GM21526 (cell line): ENCODE measurements at regions not wholly inside any gene's neighbourhood (a gene's known extent, or its start where the extent isn't known, plus 50 kb on each side); places are given as distances from the start of the nearest gene placed in this dataset.
"Not testable (repeated sequence)": the region's sequence is repeated elsewhere in the genome, so short reads cannot be mapped to it uniquely, and the experiment has no call there.

ENCODE experiments used
- ATAC-seq: cut with Tn5 transposase; IDR thresholded peaks from one replicate; pipeline ENCODE4 v1.9.1; 2021; ENCODE audit warnings: moderate library complexity; ENCODE audit not compliant: unreplicated experiment, low FRiP score

- ATAC-seq: no peak
Measured at GRCh38 chr18:995629-996028, 91.0 kb downstream of the ADCYAP1 start.

GRCh38 chr18:997499-997898 is 92.8 kb downstream of the ADCYAP1 start:
- no peak for ATAC-seq

GRCh38 chr18:998936-999335 is 94.3 kb downstream of the ADCYAP1 start:
- no peak for ATAC-seq

GRCh38 chr18:1002653-1003178 is 98.0 kb downstream of the ADCYAP1 start:
- ATAC-seq: no peak

GRCh38 chr18:1003499-1003898 is 98.8 kb downstream of the ADCYAP1 start:
- ATAC-seq: no peak

- no peak for ATAC-seq
Measured at GRCh38 chr18:1006304-1006703, 101.6 kb downstream of the ADCYAP1 start.

GRCh38 chr18:1006965-1007364 is 102.3 kb downstream of the ADCYAP1 start:
- no peak for ATAC-seq

- ATAC-seq: no peak
Measured at GRCh38 chr18:1011349-1011748, 106.7 kb downstream of the ADCYAP1 start.

- no peak for ATAC-seq
Measured at GRCh38 chr18:1012775-1013174, 108.1 kb downstream of the ADCYAP1 start.

- ATAC-seq: no peak
Measured at GRCh38 chr18:1013951-1014350, 109.3 kb downstream of the ADCYAP1 start.

GRCh38 chr18:1014509-1014908 is 109.8 kb downstream of the ADCYAP1 start:
- no peak for ATAC-seq

GRCh38 chr18:1014951-1015624 is 110.4 kb downstream of the ADCYAP1 start:
- ATAC-seq: no peak

GRCh38 chr18:1015777-1016176 is 111.1 kb downstream of the ADCYAP1 start:
- ATAC-seq: no peak

- no peak for ATAC-seq
Measured at GRCh38 chr18:1017227-1018058, 112.8 kb downstream of the ADCYAP1 start.

GRCh38 chr18:1018181-1018681 is 113.6 kb downstream of the ADCYAP1 start:
- ATAC-seq: no peak

GRCh38 chr18:1019191-1019590 is 114.5 kb downstream of the ADCYAP1 start:
- no peak for ATAC-seq

- ATAC-seq: no peak
Measured at GRCh38 chr18:1020731-1021344, 116.2 kb downstream of the ADCYAP1 start.

- no peak for ATAC-seq
Measured at GRCh38 chr18:1026930-1027329, 122.3 kb downstream of the ADCYAP1 start.

GRCh38 chr18:1033092-1033491 is 128.4 kb downstream of the ADCYAP1 start:
- not testable (repeated sequence) for ATAC-seq

- ATAC-seq: no peak
Measured at GRCh38 chr18:1034971-1035370, 130.3 kb downstream of the ADCYAP1 start.

- no peak for ATAC-seq
Measured at GRCh38 chr18:1036926-1037325, 132.3 kb downstream of the ADCYAP1 start.
